Stimulated activated CD4-positive, alpha-beta T cell treated with anti-CD3 and anti-CD28 coated beads, Interleukin-12 subunit alpha, Interleukin-12 subunit beta, amount 100 ng/mL, for 4 hours (primary cell): ENCODE measurements at regions not wholly inside any gene's neighbourhood (a gene's known extent, or its start where the extent isn't known, plus 50 kb on each side); places are given as distances from the start of the nearest gene placed in this dataset.

Experiments used
- DNase-seq: peaks from one replicate; pipeline ENCODE4 v3.0.0-alpha.2; 2020

DNA sequence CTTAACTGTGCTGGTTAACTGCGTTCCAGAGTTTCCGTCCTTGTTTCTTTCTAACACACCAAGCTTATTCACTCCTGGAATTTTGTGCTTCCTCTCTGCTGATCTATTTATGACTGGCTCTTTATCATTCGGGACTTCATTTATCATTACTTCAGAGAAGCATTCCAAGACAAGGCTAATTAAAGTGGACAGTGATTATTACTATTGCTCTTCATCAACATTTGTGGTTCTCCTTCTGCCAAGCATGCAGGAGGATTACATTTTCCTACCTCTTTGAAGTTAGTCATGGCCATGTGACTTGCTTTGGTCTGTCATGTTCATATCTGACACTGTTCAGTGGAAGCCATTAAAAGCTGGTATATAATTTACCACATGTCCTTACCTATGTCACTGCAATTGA, 172.4 kb upstream of the AGR3 start:
- DNase-seq: no peak

DNA sequence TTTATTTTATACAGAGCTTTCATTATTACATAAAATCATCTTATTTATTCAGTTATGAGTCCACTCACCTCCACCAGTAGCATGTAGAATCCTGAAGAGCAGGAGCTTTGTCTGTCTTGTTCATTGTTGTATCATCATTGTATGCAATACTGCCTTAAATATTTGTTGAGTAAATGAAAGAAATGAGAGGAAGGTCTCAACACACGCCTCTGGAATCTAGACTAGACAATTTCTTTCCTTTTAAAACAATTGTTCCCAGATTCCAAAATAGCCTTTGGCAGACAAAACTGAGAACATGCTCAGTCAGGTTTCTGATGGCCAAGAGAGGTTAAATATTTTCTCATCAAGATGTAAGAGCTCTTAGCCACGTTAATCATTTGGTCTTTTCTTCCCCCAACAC, 173.1 kb upstream of the AGR3 start:
- DNase-seq: no peak

- no peak for DNase-seq
Observed at GRCh38 chr7:17055596-17055995, 173.8 kb upstream of the AGR3 start.

DNA sequence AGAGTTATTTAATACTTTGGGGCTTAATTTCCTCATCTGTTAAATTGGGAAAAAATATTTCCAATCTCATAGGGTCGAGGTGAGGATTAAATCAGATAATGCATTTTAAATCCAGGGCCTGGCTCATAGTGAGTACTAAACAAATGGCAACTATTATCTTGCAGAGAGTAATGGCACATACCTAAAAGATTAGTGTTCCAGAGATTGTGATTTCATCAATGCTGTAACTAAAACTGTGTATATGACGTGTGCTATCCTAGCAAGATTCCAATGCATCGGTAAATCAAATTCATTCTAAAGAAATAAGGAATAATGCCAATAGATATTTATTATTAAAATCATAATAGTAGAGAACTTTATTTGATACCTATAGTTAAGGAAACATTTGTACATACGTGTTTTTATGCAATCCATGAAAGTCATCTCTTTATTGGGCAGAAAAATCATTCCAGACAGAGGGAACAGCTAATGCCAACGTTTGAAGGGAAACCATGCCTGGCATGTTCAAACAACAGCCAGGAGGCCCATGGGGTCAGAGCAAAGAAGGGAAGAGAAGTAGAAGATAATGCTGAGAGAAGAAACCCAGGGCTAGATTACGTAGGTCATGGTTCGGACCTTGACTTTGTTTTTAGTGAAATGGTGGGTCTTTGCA, 174.8 kb upstream of the AGR3 start:
- no peak for DNase-seq

DNA sequence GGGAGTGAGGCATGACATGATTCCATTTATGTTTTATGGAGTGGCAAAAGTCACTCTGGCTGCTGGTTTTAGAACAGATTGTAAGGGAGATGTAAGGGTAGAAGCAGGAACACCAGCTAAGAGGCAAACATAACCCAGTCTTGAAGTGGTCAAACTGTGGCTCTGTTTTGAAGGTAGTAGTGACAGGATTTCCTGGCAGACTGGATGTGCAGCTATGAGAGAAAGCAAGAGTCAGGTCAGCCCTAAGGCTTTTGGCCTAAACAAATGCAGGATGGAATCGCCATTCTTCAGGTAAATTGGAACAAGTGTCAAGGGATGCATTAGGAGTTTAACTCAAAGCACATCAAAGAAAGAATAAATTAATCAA, 175.3 kb upstream of the AGR3 start:
- DNase-seq: no peak

GRCh38 chr7:17058568-17058967, 176.8 kb upstream of the AGR3 start:
- DNase-seq: no peak

- no peak for DNase-seq
Observed at GRCh38 chr7:17060051-17060450, 178.3 kb upstream of the AGR3 start.

DNA sequence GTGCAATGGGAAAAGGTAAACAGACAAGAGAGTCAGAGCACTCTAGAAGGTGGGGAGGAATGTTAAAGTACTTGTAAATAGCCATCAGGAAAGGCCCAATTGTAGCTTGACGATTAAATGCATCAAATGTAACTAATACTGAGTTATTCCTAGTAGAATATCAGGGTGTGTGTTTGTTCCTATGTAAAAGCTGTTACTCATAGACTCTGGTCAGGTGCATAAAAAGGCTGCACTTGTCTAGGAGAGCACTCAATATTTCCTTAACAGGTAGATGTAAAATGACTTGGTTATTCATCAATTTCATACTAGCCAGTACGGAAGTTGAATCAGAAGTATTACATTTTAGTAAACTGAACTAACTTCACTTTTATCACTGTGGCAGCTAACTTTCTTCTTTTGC, 179.7 kb upstream of the AGR3 start:
- no peak for DNase-seq

GRCh38 chr7:17062151-17063044, 180.6 kb upstream of the AGR3 start:
- no peak for DNase-seq

- no peak for DNase-seq
Observed at GRCh38 chr7:17063045-17063383, 181.2 kb upstream of the AGR3 start.

DNA sequence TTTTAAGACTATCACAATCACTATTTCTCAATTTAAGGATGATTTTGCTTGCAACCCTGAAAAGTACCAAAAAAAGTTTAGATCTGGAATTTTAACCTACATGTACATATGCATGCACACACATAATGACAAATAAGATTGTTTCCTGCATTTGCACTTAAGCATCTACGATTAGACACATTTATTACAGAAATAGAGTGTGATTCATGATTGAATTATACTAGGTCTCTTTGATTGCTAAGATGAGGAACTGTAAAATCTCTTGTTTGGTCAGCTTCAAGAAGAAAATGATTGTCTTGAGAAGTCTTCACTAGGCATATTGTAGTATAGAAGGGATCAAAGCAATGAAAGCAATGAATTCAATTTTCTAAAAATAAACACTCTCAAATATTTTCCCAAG, 185.9 kb upstream of the AGR3 start:
- DNase-seq: no peak

DNA sequence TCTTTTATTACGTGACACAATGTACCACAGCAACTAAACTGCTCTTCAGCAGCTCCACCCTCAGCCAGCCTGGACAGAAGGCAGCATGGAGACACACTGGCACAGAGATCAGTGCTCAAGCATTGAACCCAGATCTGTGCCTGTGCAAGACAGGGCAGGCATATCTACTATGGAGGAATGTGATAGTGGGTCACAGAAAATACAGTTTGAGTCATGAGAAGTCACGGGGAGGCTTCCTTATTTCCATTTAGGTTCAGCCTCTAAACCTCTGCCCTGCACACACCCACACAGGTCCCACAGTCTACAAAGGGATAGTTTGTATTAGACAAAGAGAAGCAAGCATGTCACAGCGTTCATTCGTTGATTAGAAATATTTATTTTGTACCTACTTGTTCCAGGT, 187.4 kb upstream of the AGR3 start:
- DNase-seq: no peak

GRCh38 chr7:17070231-17070708, 188.5 kb upstream of the AGR3 start:
- no peak for DNase-seq

DNA sequence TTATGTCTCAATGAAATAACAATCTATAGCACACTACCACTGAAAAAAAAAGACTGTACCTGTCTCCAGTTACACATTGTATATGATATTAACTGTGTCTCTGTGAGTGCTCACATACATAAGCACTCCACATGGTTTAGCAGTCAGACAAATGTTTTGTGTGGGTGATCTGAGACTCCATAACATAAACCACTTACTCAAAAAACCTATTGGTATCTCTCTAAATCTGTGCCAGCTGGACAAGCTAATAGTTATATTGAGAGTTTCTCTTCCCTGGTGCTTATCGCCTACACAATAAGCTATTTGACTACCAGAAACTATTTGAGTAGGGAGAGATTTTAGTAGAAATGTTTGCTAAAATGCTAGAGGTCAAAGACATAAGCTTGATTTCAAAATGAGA, 190.1 kb upstream of the AGR3 start:
- DNase-seq: no peak

DNA sequence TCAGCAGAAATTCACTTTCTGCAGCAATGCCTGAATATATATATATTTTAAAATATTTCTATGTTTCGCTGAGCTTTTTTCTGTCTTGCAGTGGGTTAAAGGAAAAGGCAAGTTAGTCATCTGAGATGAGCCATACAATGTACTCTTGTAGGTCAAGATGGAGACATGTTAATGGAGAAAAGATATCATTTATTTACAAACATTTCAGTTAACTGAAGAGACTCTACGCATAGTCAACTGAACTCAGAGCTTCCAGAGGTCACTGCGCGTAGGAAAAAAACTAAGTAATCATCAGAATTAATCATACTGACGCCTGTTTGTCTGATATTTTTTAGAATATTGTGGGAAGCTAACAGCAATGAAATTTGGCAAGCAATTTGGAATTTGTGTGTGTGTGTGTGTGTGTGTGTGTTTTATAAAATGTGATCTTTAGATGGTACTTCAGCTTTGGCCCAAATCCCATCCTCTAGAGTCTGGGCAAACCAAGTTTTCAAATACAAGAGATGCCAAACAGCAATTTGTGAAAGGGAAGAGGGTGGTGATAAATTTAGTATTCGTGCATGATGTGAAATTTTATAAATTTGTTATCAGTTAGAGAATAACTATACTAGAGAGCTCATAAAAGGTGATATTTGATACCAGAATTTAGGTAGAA, 193.9 kb upstream of the AGR3 start:
- DNase-seq: no peak

- DNase-seq: no peak
Observed at GRCh38 chr7:17078298-17078697, 196.5 kb upstream of the AGR3 start.

- DNase-seq: no peak
Observed at GRCh38 chr7:17083392-17084165, 201.8 kb upstream of the AGR3 start.

- no peak for DNase-seq
Observed at GRCh38 chr7:17084166-17084475, 202.3 kb upstream of the AGR3 start.

GRCh38 chr7:17085186-17085585, 203.4 kb upstream of the AGR3 start:
- DNase-seq: no peak

GRCh38 chr7:17086403-17086802, 204.6 kb upstream of the AGR3 start:
- no peak for DNase-seq

DNA sequence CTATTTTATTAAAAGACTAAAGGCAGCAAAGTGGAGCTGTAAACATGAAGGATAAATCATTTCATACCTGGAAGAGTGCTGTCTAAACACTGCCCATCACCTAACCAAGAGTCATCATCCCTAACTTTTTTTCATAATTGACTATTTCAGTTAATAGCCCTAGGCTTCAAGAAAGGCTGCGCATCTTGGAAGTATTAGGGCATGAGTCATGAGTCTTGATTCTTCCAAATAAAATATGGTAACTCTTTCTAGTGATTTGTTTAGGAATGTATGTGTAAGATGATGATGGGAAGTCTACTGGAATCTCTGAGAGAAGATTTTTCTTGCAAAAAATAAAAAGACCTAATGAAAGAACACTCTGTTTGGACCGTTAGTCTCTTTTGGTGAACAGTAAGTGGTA, 207.7 kb upstream of the AHR start:
- DNase-seq: no peak

DNA sequence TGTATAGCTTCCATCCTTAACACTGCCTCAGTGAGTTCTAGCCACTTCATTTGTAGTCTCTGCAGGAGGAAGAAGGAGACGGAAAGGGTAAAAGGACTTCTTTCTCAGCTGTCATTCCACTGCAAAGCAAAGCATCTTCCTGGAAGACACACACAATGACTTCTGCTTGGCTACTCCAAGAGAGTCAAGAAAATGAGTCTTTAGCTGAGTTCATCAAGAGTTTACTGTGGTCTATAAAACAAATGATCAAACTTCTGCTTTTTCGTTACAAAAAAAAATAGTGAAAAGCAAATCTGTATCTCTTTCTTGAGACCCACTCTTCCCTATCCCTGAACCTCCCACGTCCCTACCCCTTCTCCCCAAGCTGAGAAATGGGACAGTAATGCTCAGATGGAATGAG, 205.0 kb upstream of the AHR start:
- no peak for DNase-seq

- DNase-seq: no peak
Observed at GRCh38 chr7:17094963-17095574, 203.4 kb upstream of the AHR start.
